Breast epithelium (tissue), 3 donors: ENCODE measurements at regions not wholly inside any gene's neighbourhood (a gene's known extent, or its start where the extent isn't known, plus 50 kb on each side); places are given as distances from the start of the nearest gene placed in this dataset.

Source experiments
- CTCF ChIP-seq, 3 donors: fragments of 450-650 bp; IDR thresholded peaks; one replicate each; pipeline ENCODE4 v1.5.1; 2016 to 2017; ENCODE audit warnings: antibody characterized with exemption in 3 of 3, mild to moderate bottlenecking in 3 of 3, moderate library complexity in 3 of 3
- POLR2AphosphoS5 ChIP-seq, 3 donors: sonication (generic); formaldehyde crosslinking; IDR thresholded peaks; one replicate each; pipeline ENCODE4 v1.6.1; 2017; ENCODE audit warnings: antibody characterized with exemption in 3 of 3

DNA sequence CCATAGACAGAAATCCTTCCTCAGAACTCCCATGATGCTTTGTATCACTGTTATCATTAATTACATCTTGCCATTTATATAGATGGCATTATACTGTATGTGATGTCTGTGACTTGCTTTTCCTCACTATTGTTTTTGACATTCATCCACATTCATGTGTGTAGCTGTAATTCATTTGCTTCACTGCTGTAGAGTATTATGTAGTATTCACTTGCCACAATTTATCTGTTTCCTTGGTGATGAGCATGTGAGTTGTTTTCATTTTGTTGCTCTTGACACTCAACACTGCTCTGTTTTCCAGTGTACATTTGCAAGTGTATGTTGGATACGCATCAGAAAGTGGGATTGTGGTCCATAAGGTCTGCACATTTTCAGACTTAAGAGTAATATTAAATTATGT lies 328.6 kb upstream of the C11orf87 start:
- TF ChIP-seq CTCF (IDR thresholded peaks at IDR 0.05) (no peak), POLR2AphosphoS5 (IDR thresholded peaks at IDR 0.05) (no peak)
